ENCODE measurements at regions not wholly inside any gene's neighbourhood (a gene's known extent, or its start where the extent isn't known, plus 50 kb on each side); places are given as distances from the start of the nearest gene placed in this dataset.

DNA sequence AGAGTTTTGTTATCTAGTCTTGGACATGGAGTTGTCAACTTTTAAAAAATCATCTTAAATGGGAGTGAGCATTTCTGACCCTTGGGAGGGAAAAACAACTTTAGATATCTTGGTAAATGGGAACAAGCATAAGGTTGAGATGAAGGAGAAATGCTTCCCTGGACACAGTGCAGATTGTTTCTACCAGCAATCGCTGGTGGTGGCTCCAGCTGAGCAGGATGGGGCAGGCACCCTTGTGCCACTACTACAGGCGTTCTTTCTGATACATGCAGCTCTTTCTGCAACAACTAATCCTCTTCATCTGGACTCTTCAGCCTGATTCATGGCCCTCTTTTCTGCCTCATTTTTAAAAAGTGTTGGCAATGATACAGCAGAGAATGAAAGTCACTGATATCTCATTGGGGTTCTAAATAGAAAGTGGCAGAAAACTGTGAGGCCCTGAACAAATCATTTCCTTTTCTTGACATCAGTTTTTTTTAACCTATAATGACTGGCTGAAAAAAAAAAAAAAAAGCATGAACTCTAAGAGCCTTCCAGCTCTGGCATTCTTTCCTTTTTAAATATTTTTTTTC, 409.4 kb upstream of the PTGER4 start:
- Histone ChIP-seq H3K27ac (ENCODE audit: low read depth in 1 of 3, low read length in 2 of 3) (no peak overlapping the region), H3K9me3 (ENCODE audit: control insufficient read depth in 2 of 2, insufficient read depth in 1 of 2, low read depth in 1 of 2, low read length in 1 of 2) (no peaks in the 10 kb centered on the region), H3K36me3 (ENCODE audit: control insufficient read depth in 3 of 3, insufficient read depth in 2 of 3, low read depth in 1 of 3, low read length in 3 of 3) (no peaks in the 10 kb centered on the region), H3K4me3 (ENCODE audit: low read depth in 1 of 3, low read length in 3 of 3) (no peak overlapping the region), H3K4me1 (ENCODE audit: control insufficient read depth in 3 of 3, insufficient read depth in 2 of 3, low read depth in 1 of 3, low read length in 2 of 3) (no peaks in the 10 kb centered on the region), H3K27me3 (ENCODE audit: control insufficient read depth in 3 of 3, insufficient read depth in 3 of 3, low read length in 3 of 3) (no peaks in the 10 kb centered on the region)
- FAIRE-seq = no peak
- no peak for DNase-seq
- WGBS, 3 donors = 65 to 97% (median 86%) methylated on average over 2 of the region's 2 CpGs

DNA sequence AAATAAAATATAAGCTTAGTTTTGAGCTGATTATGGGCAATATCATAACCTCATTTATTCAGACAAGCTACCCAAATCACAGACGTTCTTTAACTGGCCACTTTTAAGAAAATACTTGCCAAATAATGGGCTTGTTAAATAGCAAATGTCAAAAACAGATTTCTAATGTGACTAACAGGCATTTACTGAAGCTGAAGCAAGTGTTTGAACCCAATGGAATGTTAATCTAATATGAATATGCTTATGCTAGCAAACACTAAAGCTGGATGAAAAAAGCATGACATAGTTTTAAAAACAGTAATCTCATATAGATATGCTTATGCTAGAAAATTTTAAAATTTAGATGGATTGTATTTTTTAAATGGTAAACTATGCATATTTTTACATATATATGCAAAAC, 411.6 kb upstream of the PTGER4 start:
- no peaks in the 10 kb centered on the region for H3K36me3 ChIP-seq (ENCODE audit: control insufficient read depth in 3 of 3, insufficient read depth in 2 of 3, low read depth in 1 of 3, low read length in 3 of 3)
- H3K9me3 ChIP-seq (ENCODE audit: control insufficient read depth in 2 of 2, insufficient read depth in 1 of 2, low read depth in 1 of 2, low read length in 1 of 2) = no peaks in the 10 kb centered on the region
- 61 to 89% (median 80%) methylated on average over 1 of the region's 1 CpG for WGBS, 3 donors
- no peak overlapping the region for H3K27ac ChIP-seq (ENCODE audit: low read depth in 1 of 3, low read length in 2 of 3)
- FAIRE-seq (peak; percentile 15), DNase-seq (no peak)
- H3K4me3 ChIP-seq (ENCODE audit: low read depth in 1 of 3, low read length in 3 of 3) = no peak overlapping the region
- no peaks in the 10 kb centered on the region for H3K27me3 ChIP-seq (ENCODE audit: control insufficient read depth in 3 of 3, insufficient read depth in 3 of 3, low read length in 3 of 3)
- no peaks in the 10 kb centered on the region for H3K4me1 ChIP-seq (ENCODE audit: control insufficient read depth in 3 of 3, insufficient read depth in 2 of 3, low read depth in 1 of 3, low read length in 2 of 3)

DNA sequence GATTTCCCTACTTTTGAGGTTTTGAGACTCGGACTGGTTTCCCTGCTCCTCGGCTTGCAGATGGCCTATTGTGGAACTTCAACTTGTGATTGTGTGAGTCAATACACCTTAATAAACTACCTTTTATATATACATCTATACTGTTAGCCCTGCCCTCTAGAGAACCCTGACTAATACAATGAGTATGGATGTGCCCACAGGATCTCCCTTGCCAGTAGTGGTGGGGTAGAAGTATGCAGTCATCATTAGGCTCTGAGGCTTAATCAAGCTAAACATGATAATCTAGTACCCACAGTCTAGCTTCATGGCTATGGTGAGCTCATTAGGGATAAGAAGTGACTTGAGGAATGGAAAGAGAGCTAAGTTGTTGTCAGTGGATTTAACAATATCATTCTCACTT, 412.8 kb upstream of the PTGER4 start:
- DNase-seq (no peak), FAIRE-seq (no peak)
- Histone ChIP-seq H3K36me3 (ENCODE audit: control insufficient read depth in 3 of 3, insufficient read depth in 2 of 3, low read depth in 1 of 3, low read length in 3 of 3) (no peaks in the 10 kb centered on the region), H3K27ac (ENCODE audit: low read depth in 1 of 3, low read length in 2 of 3) (no peak overlapping the region), H3K4me1 (ENCODE audit: control insufficient read depth in 3 of 3, insufficient read depth in 2 of 3, low read depth in 1 of 3, low read length in 2 of 3) (no peaks in the 10 kb centered on the region), H3K27me3 (ENCODE audit: control insufficient read depth in 3 of 3, insufficient read depth in 3 of 3, low read length in 3 of 3) (no peaks in the 10 kb centered on the region), H3K9me3 (ENCODE audit: control insufficient read depth in 2 of 2, insufficient read depth in 1 of 2, low read depth in 1 of 2, low read length in 1 of 2) (no peaks in the 10 kb centered on the region), H3K4me3 (ENCODE audit: low read depth in 1 of 3, low read length in 3 of 3) (no peak overlapping the region)
- WGBS, 3 donors = 95 to 98% (median 96%) methylated on average over 2 of the region's 2 CpGs

DNA sequence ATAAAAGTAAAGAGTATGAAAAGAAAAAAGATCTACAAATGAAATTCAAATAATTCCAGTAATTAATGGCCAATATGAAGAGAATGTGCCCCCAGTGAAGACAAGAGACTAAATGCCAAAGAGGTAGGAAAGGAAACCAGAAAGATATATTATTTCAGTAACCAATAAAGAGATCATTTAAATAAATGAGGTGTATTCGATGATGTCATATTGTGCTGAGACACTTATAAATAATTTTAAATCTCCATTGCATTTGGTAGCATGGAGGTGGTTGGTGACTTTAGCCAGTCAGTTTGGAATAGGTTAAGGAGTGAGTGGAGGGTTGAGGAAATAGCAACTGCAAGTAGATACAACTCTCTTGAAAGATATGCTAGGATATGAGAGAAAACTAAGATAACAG, 417.7 kb upstream of the PTGER4 start:
- DNase-seq (no peak), FAIRE-seq (no peak)
- Histone ChIP-seq H3K27me3 (ENCODE audit: control insufficient read depth in 3 of 3, insufficient read depth in 3 of 3, low read length in 3 of 3) (no peaks in the 10 kb centered on the region), H3K4me3 (ENCODE audit: low read depth in 1 of 3, low read length in 3 of 3) (no peak overlapping the region), H3K4me1 (ENCODE audit: control insufficient read depth in 3 of 3, insufficient read depth in 2 of 3, low read depth in 1 of 3, low read length in 2 of 3) (no peaks in the 10 kb centered on the region), H3K27ac (ENCODE audit: low read depth in 1 of 3, low read length in 2 of 3) (no peak overlapping the region), H3K36me3 (ENCODE audit: control insufficient read depth in 3 of 3, insufficient read depth in 2 of 3, low read depth in 1 of 3, low read length in 3 of 3) (no peaks in the 10 kb centered on the region), H3K9me3 (ENCODE audit: control insufficient read depth in 2 of 2, insufficient read depth in 1 of 2, low read depth in 1 of 2, low read length in 1 of 2) (no peaks in the 10 kb centered on the region)
- 94 to 95% (median 94%) methylated on average over 1 of the region's 1 CpG for WGBS, 3 donors

DNA sequence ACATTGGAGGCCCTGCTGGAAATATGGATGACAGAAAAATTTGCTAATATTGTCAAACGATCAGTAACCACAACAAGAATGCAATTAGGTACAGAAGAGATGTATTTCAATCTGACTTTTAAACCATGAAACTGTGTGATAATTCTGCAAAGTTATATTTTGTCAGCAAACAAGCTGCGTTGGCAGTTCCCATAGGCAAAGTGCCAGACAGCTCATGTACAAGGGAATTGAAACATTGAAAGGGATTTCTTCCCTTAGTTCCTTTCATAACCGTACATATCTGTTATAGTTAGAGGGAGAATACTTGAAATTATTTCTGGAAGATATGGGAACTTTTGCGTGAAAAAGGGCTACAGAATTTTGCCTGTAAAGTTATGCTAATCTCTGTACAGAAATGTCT, 419.4 kb upstream of the PTGER4 start:
- Histone ChIP-seq H3K36me3 (ENCODE audit: control insufficient read depth in 3 of 3, insufficient read depth in 2 of 3, low read depth in 1 of 3, low read length in 3 of 3) (no peaks in the 10 kb centered on the region), H3K27me3 (ENCODE audit: control insufficient read depth in 3 of 3, insufficient read depth in 3 of 3, low read length in 3 of 3) (no peaks in the 10 kb centered on the region), H3K27ac (ENCODE audit: low read depth in 1 of 3, low read length in 2 of 3) (no peak overlapping the region), H3K9me3 (ENCODE audit: control insufficient read depth in 2 of 2, insufficient read depth in 1 of 2, low read depth in 1 of 2, low read length in 1 of 2) (no peaks in the 10 kb centered on the region), H3K4me3 (ENCODE audit: low read depth in 1 of 3, low read length in 3 of 3) (no peak overlapping the region), H3K4me1 (ENCODE audit: control insufficient read depth in 3 of 3, insufficient read depth in 2 of 3, low read depth in 1 of 3, low read length in 2 of 3) (no peaks in the 10 kb centered on the region)
- FAIRE-seq (no peak), DNase-seq (no peak)
- 67 to 79% (median 69%) methylated on average over 4 of the region's 4 CpGs for WGBS, 3 donors

DNA sequence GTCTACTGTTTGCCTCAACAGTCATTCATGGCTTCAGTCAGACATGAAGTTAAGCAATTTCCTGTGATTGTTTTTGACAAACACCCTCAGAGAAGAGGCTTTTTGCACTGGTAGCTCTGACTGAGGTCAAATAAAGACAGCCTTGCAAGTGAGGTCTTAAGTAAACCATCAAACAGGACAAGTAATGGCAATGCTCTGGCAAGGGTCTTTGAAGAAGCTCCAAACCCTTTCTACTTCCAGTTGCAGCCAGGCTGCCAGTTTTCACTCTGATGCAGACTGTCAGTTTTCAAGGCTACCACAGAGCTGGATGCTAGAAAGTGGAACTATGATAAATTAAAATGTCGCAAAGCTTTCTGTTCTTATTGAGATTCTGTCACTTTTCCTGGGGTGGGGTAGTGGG, 421.5 kb upstream of the PTGER4 start:
- H3K4me3 ChIP-seq (ENCODE audit: low read depth in 1 of 3, low read length in 3 of 3) = no peak overlapping the region
- WGBS, 3 donors = 76 to 82% (median 80%) methylated on average over 1 of the region's 1 CpG
- H3K4me1 ChIP-seq (ENCODE audit: control insufficient read depth in 3 of 3, insufficient read depth in 2 of 3, low read depth in 1 of 3, low read length in 2 of 3) = no peaks in the 10 kb centered on the region
- no peaks in the 10 kb centered on the region for H3K9me3 ChIP-seq (ENCODE audit: control insufficient read depth in 2 of 2, insufficient read depth in 1 of 2, low read depth in 1 of 2, low read length in 1 of 2)
- H3K27me3 ChIP-seq (ENCODE audit: control insufficient read depth in 3 of 3, insufficient read depth in 3 of 3, low read length in 3 of 3) = no peaks in the 10 kb centered on the region
- H3K27ac ChIP-seq (ENCODE audit: low read depth in 1 of 3, low read length in 2 of 3) = no peak overlapping the region
- DNase-seq (no peak), FAIRE-seq (no peak)
- no peaks in the 10 kb centered on the region for H3K36me3 ChIP-seq (ENCODE audit: control insufficient read depth in 3 of 3, insufficient read depth in 2 of 3, low read depth in 1 of 3, low read length in 3 of 3)

DNA sequence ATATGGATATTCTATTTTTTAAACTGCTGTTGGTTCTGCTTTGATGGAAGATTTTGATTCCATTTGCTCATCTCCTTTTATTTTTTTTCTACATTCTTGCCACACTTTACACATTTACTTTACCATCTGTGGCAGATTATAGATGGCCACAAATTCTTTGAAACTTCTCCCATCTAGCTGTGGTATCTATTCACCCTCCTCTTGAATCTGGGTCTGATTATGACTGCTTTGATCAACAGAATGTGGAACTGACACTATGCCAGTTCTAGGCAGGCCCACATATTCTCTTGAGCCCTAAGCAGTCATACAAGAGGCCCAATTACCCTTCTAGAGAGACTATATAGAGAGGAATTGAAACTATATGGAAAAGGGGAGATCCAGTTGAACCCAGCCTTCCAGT, 439.0 kb upstream of the PTGER4 start:
- DNase-seq = no peak
- H3K4me1 ChIP-seq (ENCODE audit: control insufficient read depth in 3 of 3, insufficient read depth in 2 of 3, low read depth in 1 of 3, low read length in 2 of 3) = no peaks in the 10 kb centered on the region
- H3K9me3 ChIP-seq (ENCODE audit: control insufficient read depth in 2 of 2, insufficient read depth in 1 of 2, low read depth in 1 of 2, low read length in 1 of 2) = peaks cover 0 to 3% of the 10 kb centered on the region in 2 donors
- FAIRE-seq = no peak
- H3K27ac ChIP-seq (ENCODE audit: low read depth in 1 of 3, low read length in 2 of 3) = no peak overlapping the region
- no peak overlapping the region for H3K4me3 ChIP-seq (ENCODE audit: low read depth in 1 of 3, low read length in 3 of 3)
- H3K27me3 ChIP-seq (ENCODE audit: control insufficient read depth in 3 of 3, insufficient read depth in 3 of 3, low read length in 3 of 3) = no peaks in the 10 kb centered on the region
- no peaks in the 10 kb centered on the region for H3K36me3 ChIP-seq (ENCODE audit: control insufficient read depth in 3 of 3, insufficient read depth in 2 of 3, low read depth in 1 of 3, low read length in 3 of 3)

DNA sequence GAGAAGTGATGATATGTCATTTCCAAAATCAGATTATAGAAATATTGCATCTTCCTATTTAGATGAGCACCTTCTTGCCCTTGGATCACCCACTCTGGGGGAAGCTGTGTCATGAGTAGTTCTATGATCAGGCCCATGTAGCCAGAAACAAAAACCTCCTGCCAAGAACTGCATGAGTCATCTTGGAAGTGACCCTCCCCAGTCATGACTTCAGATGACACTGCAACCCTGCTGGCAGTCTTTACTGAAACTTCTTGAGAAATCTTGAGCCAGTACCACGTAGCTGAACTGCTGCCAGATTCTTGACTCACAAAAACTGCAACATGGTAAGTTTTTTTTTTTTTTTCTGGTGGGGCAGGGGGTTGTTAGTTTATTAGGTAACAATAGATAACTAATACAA, 439.6 kb upstream of the PTGER4 start:
- DNase-seq = no peak
- peaks cover 0 to 3% of the 10 kb centered on the region in 2 donors for H3K9me3 ChIP-seq (ENCODE audit: control insufficient read depth in 2 of 2, insufficient read depth in 1 of 2, low read depth in 1 of 2, low read length in 1 of 2)
- no peak for FAIRE-seq
- no peaks in the 10 kb centered on the region for H3K27me3 ChIP-seq (ENCODE audit: control insufficient read depth in 3 of 3, insufficient read depth in 3 of 3, low read length in 3 of 3)
- H3K4me1 ChIP-seq (ENCODE audit: control insufficient read depth in 3 of 3, insufficient read depth in 2 of 3, low read depth in 1 of 3, low read length in 2 of 3) = no peaks in the 10 kb centered on the region
- no peaks in the 10 kb centered on the region for H3K36me3 ChIP-seq (ENCODE audit: control insufficient read depth in 3 of 3, insufficient read depth in 2 of 3, low read depth in 1 of 3, low read length in 3 of 3)
- H3K27ac ChIP-seq (ENCODE audit: low read depth in 1 of 3, low read length in 2 of 3) = no peak overlapping the region
- no peak overlapping the region for H3K4me3 ChIP-seq (ENCODE audit: low read depth in 1 of 3, low read length in 3 of 3)
- 26 to 59% (median 38%) methylated on average over 1 of the region's 1 CpG for WGBS, 3 donors

DNA sequence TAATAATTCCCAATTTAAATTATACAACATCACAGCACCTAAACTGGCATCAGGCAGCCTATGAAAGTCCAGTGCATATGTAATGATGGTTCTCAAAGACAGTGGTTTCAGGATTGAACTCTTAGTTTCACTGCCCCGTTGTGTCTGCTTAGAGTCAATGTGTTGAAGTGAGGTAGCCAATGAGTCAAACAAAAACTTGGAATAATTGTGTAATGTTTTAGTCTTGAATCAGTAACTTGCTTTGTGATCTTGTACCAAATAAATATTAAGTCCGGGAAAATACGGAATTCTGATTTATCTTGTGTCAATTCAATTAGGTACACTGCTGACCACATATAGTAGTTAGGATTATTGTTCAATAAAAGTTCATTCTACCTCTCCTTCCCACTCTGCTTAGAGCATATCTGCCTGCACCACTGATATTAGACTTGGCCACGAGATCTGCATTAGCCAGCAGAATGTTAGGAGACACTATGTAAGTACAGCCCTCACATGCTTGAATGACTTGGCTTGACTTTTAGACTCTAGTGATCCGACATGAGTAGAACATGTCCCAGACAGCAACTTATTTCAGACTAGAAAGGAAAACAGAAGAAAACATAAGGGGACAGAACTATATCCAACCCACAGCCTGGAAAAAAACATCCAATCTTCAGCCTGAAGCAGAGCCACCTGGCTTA, 441.5 kb upstream of the PTGER4 start:
- FAIRE-seq = no peak
- no peak for DNase-seq

More for the DNA sequence above, 441.5 kb upstream of the PTGER4 start:
- H3K36me3 ChIP-seq (ENCODE audit: control insufficient read depth in 3 of 3, insufficient read depth in 2 of 3, low read depth in 1 of 3, low read length in 3 of 3) = no peaks in the 10 kb centered on the region
- WGBS, 3 donors = 79 to 86% (median 82%) methylated on average over 5 of the region's 5 CpGs
- H3K27ac ChIP-seq (ENCODE audit: low read depth in 1 of 3, low read length in 2 of 3) = no peak overlapping the region
- H3K9me3 ChIP-seq (ENCODE audit: control insufficient read depth in 2 of 2, insufficient read depth in 1 of 2, low read depth in 1 of 2, low read length in 1 of 2) = peaks cover 0 to 3% of the 10 kb centered on the region in 2 donors
- H3K4me1 ChIP-seq (ENCODE audit: control insufficient read depth in 3 of 3, insufficient read depth in 2 of 3, low read depth in 1 of 3, low read length in 2 of 3) = no peaks in the 10 kb centered on the region
- H3K27me3 ChIP-seq (ENCODE audit: control insufficient read depth in 3 of 3, insufficient read depth in 3 of 3, low read length in 3 of 3) = no peaks in the 10 kb centered on the region
- no peak overlapping the region for H3K4me3 ChIP-seq (ENCODE audit: low read depth in 1 of 3, low read length in 3 of 3)
